Mesendoderm (in vitro differentiated cells): ENCODE measurements at regions not wholly inside any gene's neighbourhood (a gene's known extent, or its start where the extent isn't known, plus 50 kb on each side); places are given as distances from the start of the nearest gene placed in this dataset. TPM values are rescaled to one million over a fixed set of nuclear protein-coding genes. Genes with fewer than 3 reads are reported as not detected.

ENCODE experiments used
- DNase-seq: peaks from one replicate; pipeline ENCODE4 v3.0.0; 2013
- H2AK5ac ChIP-seq: 2 replicates; pipeline ENCODE4 v1.6.1; 2013; ENCODE audit warnings: low read length, inconsistent platforms
- H2BK120ac ChIP-seq: 2 replicates; pipeline ENCODE4 v1.6.1; 2013; ENCODE audit warnings: low read depth, mild to moderate bottlenecking, low read length, moderate library complexity, mixed read lengths
- H2BK15ac ChIP-seq: replicated peaks from 2 replicates; pipeline ENCODE4 v1.6.1; 2013; ENCODE audit warnings: low read depth, mild to moderate bottlenecking, moderate library complexity
- H2BK5ac ChIP-seq: 2 replicates; pipeline ENCODE4 v1.6.1; 2013; ENCODE audit warnings: low read length, inconsistent platforms
- H3K18ac ChIP-seq: 2 replicates; pipeline ENCODE4 v1.6.1; 2013; ENCODE audit warnings: mild to moderate bottlenecking, low read length, mixed read lengths
- H3K23ac ChIP-seq: one replicate; pipeline ENCODE4 v1.6.1; 2013; ENCODE audit warnings: low read length
- H3K27ac ChIP-seq: 2 replicates; pipeline ENCODE4 v1.5.1; 2013; ENCODE audit warnings: low read depth, mild to moderate bottlenecking, inconsistent platforms, low read length, moderate library complexity
- H3K27me3 ChIP-seq: 2 replicates; pipeline ENCODE4 v1.6.1; 2013; ENCODE audit warnings: low read length, control low read depth, mild to moderate bottlenecking, inconsistent platforms; ENCODE audit not compliant: insufficient read depth, poor library complexity
- H3K36me3 ChIP-seq: 2 replicates; pipeline ENCODE4 v1.6.1; 2013; ENCODE audit warnings: low read length, inconsistent platforms; ENCODE audit not compliant: control insufficient read depth, insufficient read depth
- H3K4ac ChIP-seq: one replicate; pipeline ENCODE4 v1.6.1; 2013; ENCODE audit warnings: low read depth, mild to moderate bottlenecking, low read length, moderate library complexity
- H3K4me1 ChIP-seq: 2 replicates; pipeline ENCODE4 v1.6.1; 2013; ENCODE audit warnings: low read depth, low read length, inconsistent platforms; ENCODE audit not compliant: control insufficient read depth
- H3K4me2 ChIP-seq: 2 replicates; pipeline ENCODE4 v1.6.1; 2013; ENCODE audit warnings: low read length
- H3K4me3 ChIP-seq: 2 replicates; pipeline ENCODE4 v1.5.1; 2013; ENCODE audit warnings: mild to moderate bottlenecking, low read length
- H3K56ac ChIP-seq: one replicate; pipeline ENCODE4 v1.6.1; 2013; ENCODE audit warnings: low read length
- H3K79me1 ChIP-seq: 2 replicates; pipeline ENCODE4 v1.6.1; 2013; ENCODE audit warnings: low read length, inconsistent platforms
- H3K79me2 ChIP-seq: 2 replicates; pipeline ENCODE4 v1.6.1; 2013; ENCODE audit warnings: mild to moderate bottlenecking, low read length; ENCODE audit not compliant: control insufficient read depth, insufficient read depth
- H3K9ac ChIP-seq: 2 replicates; pipeline ENCODE4 v1.6.1; 2013; ENCODE audit warnings: low read length, inconsistent platforms
- H4K5ac ChIP-seq: one replicate; pipeline ENCODE4 v1.6.1; 2013; ENCODE audit warnings: low read length
- H4K8ac ChIP-seq: one replicate; pipeline ENCODE4 v1.6.1; 2013; ENCODE audit warnings: low read depth, mild to moderate bottlenecking, control low read depth, low read length, moderate library complexity
- WGBS: extraction: QIAGEN DNeasy Blood & Tissue Kit; methylation state at CpG from one replicate; pipeline ENCODE4 v1.1.7; 2013; ENCODE audit warnings: low lambda C conversion rate, missing lambda C conversion rate; ENCODE audit not compliant: insufficient coverage; ENCODE audit errors: extremely low coverage; 5-methylcytosine and 5-hydroxymethylcytosine counted together
- small RNA-seq: library from polyadenylated mRNA; stranded (forward); fragments of <200 nt; extraction: miRNeasy Mini kit (QIAGEN cat#:217004); gene quantifications from one replicate; pipeline ENCODE3, GENCODE V24; 2013; ENCODE audit not compliant: insufficient read depth

DNA sequence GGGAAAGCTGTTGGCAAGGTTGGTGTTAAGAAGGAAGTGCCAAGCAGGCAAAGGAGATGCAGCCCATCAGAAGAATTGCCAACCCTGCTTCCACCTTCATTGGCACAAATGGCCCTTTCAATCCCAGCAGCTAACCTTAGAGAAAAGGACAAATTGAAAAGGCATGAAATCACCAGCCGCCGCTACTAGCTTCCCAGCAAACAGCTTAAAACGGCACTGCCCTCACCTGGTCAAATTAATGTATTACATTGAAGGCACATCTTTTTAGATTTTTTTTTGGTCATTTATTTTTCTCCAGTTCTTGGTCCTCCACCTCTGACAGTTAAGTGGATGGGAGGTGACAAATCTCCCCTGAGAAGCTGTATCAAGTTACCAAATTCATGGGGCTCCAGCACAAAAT is 51.0 kb upstream of the NHSL2 start:
- no peak overlapping the region for H4K8ac ChIP-seq
- no peaks in the 10 kb centered on the region for H3K79me2 ChIP-seq
- no peak overlapping the region for H2BK5ac ChIP-seq
- H3K36me3 ChIP-seq, result no peaks in the 10 kb centered on the region
- no peaks in the 10 kb centered on the region for H3K27me3 ChIP-seq
- no peak overlapping the region for H2BK120ac ChIP-seq
- H3K18ac ChIP-seq, result no peak overlapping the region
- H3K23ac ChIP-seq, result no peak overlapping the region
- H3K4me3 ChIP-seq, result no peak overlapping the region
- no peak overlapping the region for H3K27ac ChIP-seq
- DNase-seq, result peak; percentile 51
- no peak overlapping the region for H3K4ac ChIP-seq
- H3K4me1 ChIP-seq, result no peaks in the 10 kb centered on the region
- WGBS, result no CpG with 5 or more reads among the region's 3 CpGs
- no peak overlapping the region for H3K4me2 ChIP-seq
- H4K5ac ChIP-seq, result no peak overlapping the region
- no peaks in the 10 kb centered on the region for H3K79me1 ChIP-seq
- no peak overlapping the region for H2BK15ac ChIP-seq
- H2AK5ac ChIP-seq, result no peak overlapping the region
- no peak overlapping the region for H3K56ac ChIP-seq
- H3K9ac ChIP-seq, result no peak overlapping the region

Small RNAs in the stretch of these regions (small RNA-seq; reads per million reads assigned to genes)
- gene BX276092.3, result not detected
